ENCODE measurements at regions not wholly inside any gene's neighbourhood (a gene's known extent, or its start where the extent isn't known, plus 50 kb on each side); places are given as distances from the start of the nearest gene placed in this dataset.

DNA sequence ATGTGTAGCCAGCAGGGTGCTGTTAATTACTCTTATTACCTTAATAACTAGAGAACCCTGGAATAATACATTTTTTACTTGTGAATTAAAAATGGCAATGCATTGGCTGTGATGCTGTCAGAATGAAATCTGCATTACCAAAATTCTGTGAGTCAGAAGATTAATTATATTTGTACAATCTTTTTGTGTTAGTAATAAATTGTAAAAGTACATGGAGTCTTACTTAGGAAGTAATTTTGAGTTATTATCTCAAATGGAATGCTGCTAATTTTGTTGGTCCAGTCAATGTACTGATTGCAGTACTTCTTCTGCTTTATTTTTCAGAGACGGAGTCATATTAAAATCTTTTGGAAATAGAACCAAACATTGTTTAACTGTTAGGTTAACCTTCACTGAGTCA lies 152.0 kb upstream of the SLC10A2 start:
- DNase-seq (ENCODE audit: low read depth in 3 of 3) = no peak

DNA sequence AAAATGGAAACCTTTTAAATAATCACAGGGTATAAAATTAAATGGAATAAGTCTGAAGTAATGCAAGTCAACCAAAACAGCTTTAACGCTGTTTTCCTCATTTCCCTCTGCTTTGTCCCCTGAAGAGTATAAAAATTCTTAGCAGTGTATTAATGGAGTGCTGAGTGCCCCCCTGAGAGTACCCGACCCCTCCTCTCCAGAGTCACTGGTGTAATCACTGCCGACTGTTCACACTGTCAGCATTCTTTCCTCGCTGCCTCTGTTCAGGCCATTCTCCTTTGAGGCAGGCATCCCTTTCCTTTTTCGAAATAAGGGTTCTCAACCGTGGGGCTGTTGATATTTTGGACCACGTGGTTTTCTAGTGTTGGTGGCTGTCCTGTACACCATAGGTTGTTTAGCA lies 146.9 kb upstream of the SLC10A2 start:
- DNase-seq (ENCODE audit: low read depth in 3 of 3) = no peak

GRCh38 chr13:103210348-103210747 lies 144.1 kb upstream of the SLC10A2 start:
- no peak for DNase-seq (ENCODE audit: low read depth in 3 of 3)

DNA sequence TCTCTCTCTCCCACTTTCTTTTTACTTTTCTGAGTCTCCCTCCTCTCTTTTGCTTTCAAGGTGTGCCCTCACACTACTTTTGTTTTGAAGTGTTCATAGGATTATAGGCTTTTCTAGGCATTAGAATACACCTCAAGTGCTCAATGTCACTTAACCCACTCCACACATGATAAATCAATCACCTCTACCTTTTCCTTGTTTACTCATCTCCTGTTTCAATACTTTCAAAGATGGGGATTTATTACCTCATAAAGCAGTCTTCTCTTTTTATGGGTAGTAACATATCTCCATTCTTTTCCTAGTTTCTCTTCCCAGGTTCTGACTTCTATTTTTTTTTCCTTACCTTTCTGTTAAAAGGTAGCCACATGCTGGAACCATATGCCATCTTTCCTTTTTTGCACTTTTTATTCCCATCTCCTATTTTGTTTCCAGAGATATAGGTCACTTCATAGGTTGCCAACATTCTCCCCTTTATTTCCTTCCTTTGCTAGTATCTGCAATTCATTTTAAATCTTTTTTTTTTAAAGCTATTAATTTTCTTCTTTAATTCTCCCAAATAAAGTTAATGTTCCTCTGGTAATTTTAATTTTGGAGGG lies 137.6 kb upstream of the SLC10A2 start:
- no peak for DNase-seq (ENCODE audit: low read depth in 3 of 3)

DNA sequence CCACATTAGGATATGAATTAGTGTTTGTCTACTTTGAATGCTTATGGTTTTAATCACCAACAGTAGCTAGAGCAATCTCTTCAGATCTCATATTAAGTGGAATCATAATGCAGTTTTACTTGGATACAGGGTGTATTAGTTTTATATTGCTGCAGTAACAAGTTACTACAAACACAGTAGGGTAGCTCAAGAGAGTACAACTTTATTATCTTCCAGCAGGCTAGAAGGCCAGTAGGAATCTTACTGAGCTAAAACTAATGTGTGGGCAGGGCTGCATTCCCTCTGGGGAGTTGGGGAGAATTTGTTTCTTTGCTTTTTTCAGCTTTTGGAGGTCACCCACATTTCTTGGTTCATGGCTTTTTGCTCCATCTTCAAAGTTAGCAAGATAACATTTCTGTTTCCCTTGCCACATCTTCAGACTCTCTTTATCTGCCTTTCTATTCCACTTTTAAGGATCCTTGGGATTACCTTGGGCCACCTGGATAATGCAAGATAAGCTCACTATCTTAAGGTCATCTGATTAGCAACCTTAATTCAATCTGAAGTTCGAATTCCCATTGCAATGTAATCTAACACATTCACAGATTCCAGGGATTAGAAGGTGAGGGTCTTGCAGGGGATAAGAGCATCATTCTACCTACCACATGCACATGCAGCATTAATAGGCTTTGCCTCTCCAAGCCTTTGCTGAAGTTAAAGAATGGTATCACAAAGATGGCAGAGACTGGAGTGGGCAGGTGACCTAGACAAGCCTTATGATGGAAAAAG lies 134.1 kb upstream of the SLC10A2 start:
- DNase-seq (ENCODE audit: low read depth in 3 of 3) = no peak

DNA sequence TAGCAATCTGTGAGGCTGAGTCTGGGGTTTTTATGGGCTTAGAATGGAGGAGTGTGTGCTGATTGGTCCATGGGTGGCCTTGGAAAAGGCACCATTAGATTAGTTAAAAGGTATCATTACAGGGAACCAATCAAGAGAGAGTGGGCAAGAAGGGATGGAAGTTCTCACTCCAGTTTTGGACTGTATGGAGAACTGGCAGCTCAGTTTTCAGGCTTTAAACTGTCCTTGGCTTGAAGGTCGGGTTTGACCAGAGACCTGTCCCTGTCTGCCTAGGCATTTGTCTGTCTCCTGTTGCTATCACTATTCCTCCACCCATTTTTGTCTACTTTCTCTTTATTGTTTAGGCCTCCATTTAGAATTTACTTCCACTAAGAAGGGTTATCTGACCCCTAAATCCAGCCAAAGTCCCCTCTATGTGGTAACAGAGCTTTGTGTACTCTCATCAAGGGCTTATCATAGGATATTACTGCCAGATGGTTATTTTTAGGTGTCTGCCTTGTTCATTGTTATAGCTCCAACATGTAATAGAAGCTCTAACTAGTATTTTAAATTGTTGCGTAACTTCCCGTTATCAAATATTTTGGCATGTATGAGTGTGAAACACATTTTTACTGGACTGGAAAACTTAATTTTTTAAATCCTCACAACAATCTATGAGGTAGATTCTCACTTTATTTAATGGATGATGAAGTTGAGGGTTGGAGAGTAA lies 133.3 kb upstream of the SLC10A2 start:
- DNase-seq (ENCODE audit: low read depth in 3 of 3) = no peak

- no peak for DNase-seq (ENCODE audit: low read depth in 3 of 3)
These were observed 130.1 kb upstream of the SLC10A2 start for GRCh38 chr13:103196356-103196755.

GRCh38 chr13:103195762-103196161 lies 129.5 kb upstream of the SLC10A2 start:
- no peak for DNase-seq (ENCODE audit: low read depth in 3 of 3)

DNA sequence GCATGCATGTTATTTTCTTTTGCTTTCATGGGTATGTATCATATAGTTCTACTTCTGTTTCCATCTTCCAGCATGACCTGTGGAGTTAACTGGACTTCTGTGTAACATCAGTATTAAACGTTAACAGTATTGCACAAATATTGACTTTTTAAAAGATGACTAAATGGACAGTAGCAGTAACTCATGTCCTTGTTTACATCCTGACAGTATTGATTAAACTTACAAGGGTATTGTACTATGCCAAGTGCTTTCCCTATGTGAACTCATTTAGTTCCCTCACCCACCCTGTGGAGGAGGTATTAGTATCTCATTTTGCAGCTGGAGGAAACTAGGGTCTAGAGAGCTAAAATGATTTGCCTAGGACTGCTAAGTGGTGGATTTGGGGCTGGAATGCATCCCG lies 128.7 kb upstream of the SLC10A2 start:
- DNase-seq (ENCODE audit: low read depth in 3 of 3) = no peak

- no peak for DNase-seq (ENCODE audit: low read depth in 3 of 3)
These were observed 126.4 kb upstream of the SLC10A2 start for GRCh38 chr13:103192511-103193135.

GRCh38 chr13:103190841-103191240 lies 124.6 kb upstream of the SLC10A2 start:
- no peak for DNase-seq (ENCODE audit: low read depth in 3 of 3)

DNA sequence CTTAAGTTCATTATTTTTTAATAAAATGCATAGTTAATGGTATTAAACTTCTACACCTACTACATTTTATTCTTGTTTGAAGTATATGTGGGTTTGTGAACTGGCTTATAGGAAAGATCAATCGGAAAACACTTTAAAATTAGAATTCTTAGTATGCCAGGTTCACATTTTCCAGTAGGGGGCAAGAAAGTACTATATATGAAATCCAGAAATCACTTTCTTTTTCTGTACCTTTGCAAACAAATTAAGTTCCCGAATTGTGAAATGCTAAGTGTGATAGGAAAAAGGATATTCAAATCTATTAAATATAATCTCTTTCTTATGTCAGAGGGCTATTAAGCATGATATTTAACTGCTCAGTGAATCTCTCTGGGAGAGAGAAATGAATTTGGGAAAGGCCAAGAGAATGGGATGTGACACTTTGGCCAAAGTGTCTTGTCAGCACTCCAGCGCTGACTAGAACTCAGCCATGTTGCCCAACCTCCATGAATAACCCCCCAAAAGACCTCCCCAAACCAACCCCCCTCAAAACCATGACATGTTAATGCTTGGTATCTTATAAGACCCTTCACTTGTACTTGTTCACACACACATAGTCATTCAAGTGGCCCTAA lies 122.6 kb upstream of the SLC10A2 start:
- DNase-seq (ENCODE audit: low read depth in 3 of 3) = no peak

DNA sequence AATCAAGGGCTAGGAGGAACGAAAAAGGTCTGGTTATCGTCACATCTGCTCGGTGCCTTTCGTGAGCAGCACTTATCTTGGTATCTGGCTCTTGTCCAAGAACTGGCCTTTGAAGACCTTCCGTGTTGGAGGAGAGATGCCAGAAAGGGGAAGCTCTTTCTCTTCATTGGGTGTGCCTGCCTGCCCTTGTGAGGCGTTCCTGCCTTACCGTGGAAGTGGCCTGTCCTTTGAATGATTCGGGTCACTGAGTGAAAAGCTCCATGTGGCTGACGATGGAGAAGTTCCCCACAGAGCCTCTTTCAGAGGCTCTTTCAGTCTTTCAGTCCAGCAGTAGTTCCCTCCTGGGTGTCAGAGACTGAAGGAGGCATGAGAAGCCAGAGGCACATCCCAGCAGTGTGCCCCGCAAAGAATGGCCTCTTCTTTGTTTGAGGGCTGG lies 121.5 kb upstream of the SLC10A2 start:
- no peak for DNase-seq (ENCODE audit: low read depth in 3 of 3)

DNA sequence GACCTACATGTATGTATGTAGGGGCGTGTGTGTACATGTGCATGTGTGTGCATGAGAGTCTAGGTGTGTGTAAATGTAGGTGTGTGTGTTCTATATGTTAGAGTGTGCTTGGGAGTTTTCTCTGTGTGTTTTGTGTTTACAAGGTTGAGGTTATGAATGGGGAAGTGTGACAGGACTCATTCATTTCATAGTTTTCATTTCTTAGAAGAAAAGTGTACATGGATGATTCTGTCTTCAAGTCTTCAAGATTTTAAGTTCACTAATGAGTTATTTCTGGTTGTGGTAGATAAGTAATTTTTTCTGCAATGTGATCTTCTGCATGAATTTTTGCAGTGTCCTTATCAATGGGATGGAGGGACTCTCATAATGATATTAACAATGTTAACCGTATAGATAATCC lies 118.2 kb upstream of the SLC10A2 start:
- DNase-seq (ENCODE audit: low read depth in 3 of 3) = no peak

GRCh38 chr13:103178986-103179943 lies 113.0 kb upstream of the SLC10A2 start:
- no peak for DNase-seq (ENCODE audit: low read depth in 3 of 3)

GRCh38 chr13:103174966-103175365 lies 108.7 kb upstream of the SLC10A2 start:
- DNase-seq (ENCODE audit: low read depth in 3 of 3) = no peak

DNA sequence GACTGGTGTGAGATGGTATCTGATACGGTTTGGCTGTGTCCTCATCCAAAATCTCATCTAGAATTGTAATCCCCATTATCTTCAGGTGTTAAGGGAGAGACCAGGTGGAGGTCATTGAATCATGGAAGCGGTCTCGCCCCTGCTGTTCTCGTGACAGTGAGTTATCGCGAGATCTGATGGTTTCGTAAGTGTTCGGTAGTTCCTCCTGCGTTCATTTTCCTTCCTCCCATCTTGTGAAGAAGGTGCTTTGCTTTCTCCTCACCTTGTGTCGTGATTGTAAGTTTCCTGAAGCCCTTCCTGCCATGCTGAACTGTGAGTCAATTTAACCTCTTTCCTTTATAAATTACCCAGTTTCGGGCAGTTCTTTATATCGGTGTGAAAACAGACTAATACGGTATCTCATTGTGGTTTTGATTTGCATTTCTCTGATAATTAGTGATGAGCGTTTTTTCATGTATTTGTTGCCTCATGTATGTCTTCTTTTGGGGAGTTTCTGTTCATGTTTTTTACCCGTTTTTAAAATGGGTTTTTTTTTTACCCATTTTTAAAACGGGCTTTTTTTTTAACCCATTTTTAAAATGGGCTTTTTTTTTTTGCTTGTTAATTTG lies 102.8 kb upstream of the SLC10A2 start:
- DNase-seq (ENCODE audit: low read depth in 3 of 3) = no peak

DNA sequence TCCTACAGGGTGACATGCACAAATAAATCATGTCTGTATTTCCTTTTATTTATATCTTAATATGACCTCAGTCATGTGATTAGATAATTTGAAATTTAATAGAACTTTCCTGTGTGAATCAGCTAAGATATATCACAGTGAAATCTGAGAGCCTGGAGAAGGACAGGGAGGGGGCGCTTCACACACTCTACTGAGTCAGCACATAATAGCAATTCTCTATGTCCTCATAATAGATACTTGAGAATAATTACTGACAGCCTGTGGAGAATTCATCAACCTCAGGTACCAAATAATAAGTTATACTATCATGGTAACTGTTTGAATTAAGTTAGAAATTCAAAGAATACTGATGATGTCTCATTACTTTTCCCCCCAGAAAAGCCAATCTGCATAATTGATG lies 98.0 kb upstream of the SLC10A2 start:
- DNase-seq (ENCODE audit: low read depth in 3 of 3) = no peak

DNA sequence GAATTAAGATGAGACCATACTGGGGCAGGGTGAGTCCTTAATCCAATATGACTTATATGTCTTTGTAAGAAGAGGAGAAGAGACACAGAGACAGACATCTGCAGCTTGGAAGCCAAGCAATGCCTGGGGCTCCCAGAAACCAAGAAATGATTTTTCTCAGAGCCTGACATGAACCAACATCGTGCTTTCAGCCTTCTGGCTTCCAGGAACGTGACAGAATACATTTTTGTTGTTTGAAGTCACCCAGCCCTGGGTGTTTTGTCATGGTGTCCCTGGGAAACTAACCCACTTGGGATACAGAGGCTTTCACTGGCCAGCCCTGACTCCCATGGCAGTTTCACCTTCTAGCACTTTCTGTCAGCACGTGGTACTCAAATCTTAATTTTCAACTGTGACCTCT lies 95.3 kb upstream of the SLC10A2 start:
- DNase-seq (ENCODE audit: low read depth in 3 of 3) = no peak

DNA sequence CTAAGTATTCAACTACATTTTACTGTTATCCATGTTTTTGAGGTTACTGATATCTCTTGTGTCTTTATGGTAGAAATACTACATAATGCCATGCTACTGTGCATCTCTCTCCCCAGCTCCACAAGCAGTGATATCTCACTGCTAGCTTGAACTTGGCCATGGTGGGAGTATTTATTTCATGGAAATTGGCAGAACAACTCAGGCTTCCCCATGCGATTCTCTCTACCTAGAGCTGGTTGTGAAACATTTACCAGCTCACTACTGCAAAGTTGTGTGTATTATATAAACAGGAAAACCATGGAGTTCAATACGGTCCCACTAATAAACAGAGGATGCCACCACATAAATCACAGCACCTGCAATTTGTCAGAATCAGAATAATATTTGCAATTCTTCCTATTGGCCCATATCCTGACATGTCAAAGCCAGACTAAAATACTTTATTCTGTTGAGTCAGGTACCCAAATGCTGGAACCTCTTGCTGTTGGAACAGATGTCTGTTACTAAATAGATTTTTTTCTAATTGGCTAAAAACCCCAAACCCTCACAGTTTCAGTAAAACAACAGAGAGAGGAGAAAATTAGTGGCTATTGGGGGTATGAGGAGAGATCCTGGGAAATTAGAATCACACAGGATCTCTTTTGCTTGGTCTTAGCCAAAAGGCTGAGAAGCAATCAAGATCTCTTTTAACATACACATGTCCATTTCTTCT lies 91.4 kb upstream of the SLC10A2 start:
- no peak for DNase-seq (ENCODE audit: low read depth in 3 of 3)
